Heart right ventricle (tissue), 16 donors: ENCODE measurements at regions not wholly inside any gene's neighbourhood (a gene's known extent, or its start where the extent isn't known, plus 50 kb on each side); places are given as distances from the start of the nearest gene placed in this dataset.
"Not testable (repeated sequence)": the region's sequence is repeated elsewhere in the genome, so short reads cannot be mapped to it uniquely, and the experiment has no call there.

ENCODE experiments used
- ATAC-seq, 8 donors: fragments of 200-7000 bp; cut with Tn5 transposase; one replicate each; pipeline ENCODE4 v1.9.1; 2020; ENCODE audit warnings: mild to moderate bottlenecking in 8 of 8, moderate library complexity in 8 of 8, moderate number of reproducible peaks in 1 of 8
- DNase-seq, 2 donors: peaks; one replicate each; pipeline ENCODE4 v3.0.0-alpha.2; 2020
- H3K27ac ChIP-seq, 10 donors: fragments of 200-600 bp; sonication (generic) in 2 of 10; one replicate each; pipeline versions ENCODE4 v1.5.0 to v1.8.0; 2020 to 2022; ENCODE audit warnings: mild to moderate bottlenecking in 3 of 10
- H3K27me3 ChIP-seq, 7 donors: fragments of 200-600 bp; one replicate each; pipeline ENCODE4 v1.8.0; 2021 to 2022; ENCODE audit warnings: mild to moderate bottlenecking in 2 of 7
- H3K36me3 ChIP-seq, 9 donors: fragments of 200-600 bp; sonication (generic) in 1 of 9; one replicate each; pipeline versions ENCODE4 v1.5.0 to v1.8.0; 2020 to 2022; ENCODE audit warnings: mild to moderate bottlenecking in 2 of 9
- H3K4me1 ChIP-seq, 9 donors: fragments of 200-600 bp; sonication (generic) in 1 of 9; one replicate each; pipeline versions ENCODE4 v1.5.0 to v1.8.0; 2020 to 2022; ENCODE audit warnings: mild to moderate bottlenecking in 4 of 9
- H3K4me3 ChIP-seq, 10 donors: fragments of 200-600 bp; sonication (generic) in 2 of 10; one replicate each; pipeline versions ENCODE4 v1.5.0 to v1.8.0; 2020 to 2022; ENCODE audit warnings: mild to moderate bottlenecking in 7 of 10, moderate library complexity in 2 of 10
- H3K9me3 ChIP-seq, 11 donors: fragments of 200-600 bp in 10 of 11; sonication (generic) in 2 of 11; one replicate each; pipeline versions ENCODE4 v1.5.0 to v1.8.0; 2013 to 2022; ENCODE audit warnings: mild to moderate bottlenecking in 2 of 11, control low read depth in 1 of 11, moderate library complexity in 1 of 11
- CTCF ChIP-seq, 9 donors: fragments of 200-600 bp; sonication (generic) in 2 of 9; IDR thresholded peaks; one replicate each; pipeline versions ENCODE4 v1.5.0 to v1.8.0; 2021 to 2022; ENCODE audit warnings: antibody characterized with exemption in 9 of 9, mild to moderate bottlenecking in 5 of 9, moderate library complexity in 1 of 9
- WGBS, 2 donors: extraction: QIAGEN DNeasy Blood & Tissue Kit; methylation state at CpG; one replicate each; pipeline ENCODE4 v1.1.7; 2013; ENCODE audit warnings: inconsistent platforms in 1 of 2; 5-methylcytosine and 5-hydroxymethylcytosine counted together
- intact Hi-C, 10 donors: fragments of 100-400 bp; cut with DNase I; formaldehyde crosslinking; loops; one replicate each; pipeline versions ENCODE4 v1.11.1 to v1.14.2; 2022
- donor health status: Arrhythmogenic right ventricular cardiomyopathy.
- donor health status: ischemic (EF 13 %, LVEDD 7.1; RV severe dilation, severe dysfunction).
- donor health status: healthy with polysubstance abuse.
- donor health status: DM: no; HTN: yes; CAD: no.
- donor health status: DM: no; HTN: no; CAD: no.
- donor health status: ischemic (EF 25% LVEDD 6.9; RV normal size, moderate dysfunction).
- donor health status: ischemic (EF 25% LVEDD 5.7; RV mildly dilated, moderate dysfunction).
- donor health status: healthy.
- donor health status: DM: yes; HTN: yes; CAD: no.
- donor health status: Ischemic cardiomyopathy.
- donor health status: ischemic (EF 35%, LVEDD 5.7; RV mildly dilated, moderate dysfunction).
- donor health status: nonischemic (EF 11% LVEDD 7.7; RV severe dilation, severe dysfunction).
- donor health status: DM: yes; HTN: yes; CAD: no.
- donor health status: PGD.
- donor health status: ischemic (EF 29% LVEDD 5.4; RV normal size, mild dysfunction).
- donor health status: nonischemic (EF 23%, LVEDD 6.1; RV moderate dilation, normal function).

GRCh38 chr21:31802331-31802730 lies 70.4 kb upstream of the SCAF4 start:
- no peak for TF ChIP-seq CTCF (IDR thresholded peaks at IDR 0.05)
- Histone ChIP-seq H3K36me3 (no peaks in the 10 kb centered on the region), H3K27ac (no peak overlapping the region), H3K4me3 (no peak overlapping the region), H3K4me1 (peaks cover 0 to 5% (median 0%) of the 10 kb centered on the region in 9 donors), H3K9me3 (no peaks in the 10 kb centered on the region), H3K27me3 (peaks cover 0 to 27% (median 9%) of the 10 kb centered on the region in 7 donors)
- 35 to 44% methylated on average over 7 of the region's 7 CpGs for WGBS, 2 donors
- ATAC-seq (no peak), DNase-seq (no peak)
- intact Hi-C loops: no loop called here

DNA sequence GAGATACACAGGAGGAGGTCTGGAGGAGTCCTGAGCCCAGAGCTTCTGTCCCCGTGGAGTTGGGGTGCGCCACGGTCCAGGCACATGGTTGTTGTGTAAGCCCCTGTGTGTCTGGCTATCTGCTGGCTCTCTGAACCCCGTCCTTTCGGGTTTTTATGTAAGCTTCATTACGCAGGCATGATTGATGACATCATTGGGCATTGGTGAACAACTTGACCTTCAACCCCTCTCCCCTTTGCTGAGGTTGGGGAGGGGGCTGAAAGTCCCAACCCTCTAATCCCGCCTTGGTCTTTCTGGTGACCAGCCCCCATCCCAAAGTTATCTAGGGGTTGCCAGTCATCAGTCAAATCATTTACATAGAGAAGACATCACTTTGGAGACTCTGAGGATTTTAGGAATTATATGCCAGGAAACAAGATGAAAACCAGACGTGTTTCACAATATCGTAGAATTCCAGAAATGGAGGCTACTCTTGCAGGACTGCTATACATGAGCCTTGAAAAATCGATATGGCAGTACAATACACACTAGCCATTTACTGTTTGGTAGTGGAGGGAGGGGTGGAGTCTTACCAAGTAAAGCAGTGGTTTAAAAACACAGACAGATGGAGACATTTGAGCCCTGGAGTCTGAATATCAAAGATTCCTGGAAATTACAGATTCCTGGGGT lies 69.8 kb upstream of the SCAF4 start:
- peaks cover 0 to 5% (median 0%) of the 10 kb centered on the region in 9 donors for H3K4me1 ChIP-seq
- peaks cover 0 to 27% (median 9%) of the 10 kb centered on the region in 7 donors for H3K27me3 ChIP-seq
- H3K9me3 ChIP-seq: no peaks in the 10 kb centered on the region
- intact Hi-C loops: no loop called here
- no peak for TF ChIP-seq CTCF (IDR thresholded peaks at IDR 0.05)
- H3K27ac ChIP-seq: no peak overlapping the region
- ATAC-seq (no peak), DNase-seq (no peak)
- H3K4me3 ChIP-seq: no peak overlapping the region
- no peaks in the 10 kb centered on the region for H3K36me3 ChIP-seq
- WGBS, 2 donors: 76 to 86% methylated on average over 10 of the region's 10 CpGs

DNA sequence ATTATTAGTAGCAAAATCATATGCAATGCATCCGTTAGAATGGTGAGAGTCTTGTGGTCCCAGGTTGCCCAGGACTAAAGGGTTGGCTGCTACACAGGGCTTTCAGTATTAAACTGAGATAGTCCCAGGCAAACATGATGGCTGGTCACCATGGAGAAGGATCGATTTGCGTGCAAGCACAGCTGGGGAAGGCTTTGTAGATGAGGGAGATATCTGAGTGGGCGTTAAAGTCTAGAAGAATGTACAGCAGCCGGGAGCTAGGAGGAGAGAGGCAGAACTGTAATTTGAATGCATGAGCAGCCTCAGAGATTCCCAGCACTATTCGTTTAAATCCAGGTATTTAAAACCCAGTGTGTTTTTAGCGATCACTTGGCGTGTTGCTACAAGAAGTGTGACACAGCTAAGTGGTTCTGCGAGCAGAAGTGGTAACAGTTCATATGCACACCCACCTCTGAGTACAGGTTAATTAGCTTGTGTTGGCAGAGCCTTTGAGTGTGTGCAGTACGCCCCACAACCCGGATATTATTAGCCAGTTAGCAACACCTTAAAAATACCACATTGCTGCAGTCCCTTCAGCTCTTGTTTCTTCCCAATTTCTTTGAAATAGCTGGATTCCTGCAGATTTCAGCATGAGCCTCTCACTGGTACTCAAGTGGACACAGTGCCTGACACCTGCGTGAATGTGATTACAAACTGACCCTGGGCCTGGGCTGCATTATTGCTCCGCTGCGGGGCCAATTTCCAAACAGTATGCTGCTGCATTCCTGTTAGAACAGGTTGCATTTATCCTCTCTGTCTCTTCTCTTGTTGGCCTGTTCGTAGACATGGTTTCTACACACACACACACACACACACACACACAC lies 67.2 kb upstream of the SCAF4 start:
- H3K4me1 ChIP-seq: peaks cover 0 to 5% (median 0%) of the 10 kb centered on the region in 9 donors
- intact Hi-C loops: no loop called here
- H3K9me3 ChIP-seq: no peaks in the 10 kb centered on the region
- ATAC-seq: no peak
- H3K36me3 ChIP-seq: no peaks in the 10 kb centered on the region
- H3K4me3 ChIP-seq: no peak overlapping the region
- H3K27me3 ChIP-seq: peaks cover 0 to 35% (median 13%) of the 10 kb centered on the region in 7 donors
- WGBS, 2 donors: 56 to 61% methylated on average over 15 of the region's 15 CpGs
- no peak overlapping the region for H3K27ac ChIP-seq
- TF ChIP-seq CTCF (IDR thresholded peaks at IDR 0.05): no peak
- no peak for DNase-seq

- TF ChIP-seq CTCF (IDR thresholded peaks at IDR 0.05): no peak
- H3K4me1 ChIP-seq: peaks cover 0 to 5% (median 0%) of the 10 kb centered on the region in 9 donors
- peaks cover 0 to 17% (median 6%) of the 10 kb centered on the region in 7 donors for H3K27me3 ChIP-seq
- H3K27ac ChIP-seq: no peak overlapping the region
- H3K9me3 ChIP-seq: no peaks in the 10 kb centered on the region
- H3K36me3 ChIP-seq: no peaks in the 10 kb centered on the region
- intact Hi-C loops: no loop called here
- 46 to 69% methylated on average over 3 of the region's 3 CpGs for WGBS, 2 donors
- DNase-seq: no peak
- no peak overlapping the region for H3K4me3 ChIP-seq
- no peak for ATAC-seq
These were observed 64.1 kb upstream of the SCAF4 start for GRCh38 chr21:31795992-31796391.

- not testable (repeated sequence) for ATAC-seq, H3K9me3 ChIP-seq, DNase-seq, H3K27ac ChIP-seq, H3K4me1 ChIP-seq, H3K4me3 ChIP-seq, H3K36me3 ChIP-seq, H3K27me3 ChIP-seq
- WGBS, 2 donors: 90 to 94% methylated on average over 5 of the region's 5 CpGs
- intact Hi-C loops: loop anchor here in 2 of 10 donors (5.0 kb wide), 1 partner anchor 472 kb away; no protein-coding TSS in a partner anchor
These were observed 58.5 kb upstream of the SCAF4 start for GRCh38 chr21:31790420-31790819.
